H1 (cell line): ENCODE measurements at regions not wholly inside any gene's neighbourhood (a gene's known extent, or its start where the extent isn't known, plus 50 kb on each side); places are given as distances from the start of the nearest gene placed in this dataset.

Experiments
- CTCF ChIA-PET: fragments of 300-600 bp; sonication (Branson Sonifier 250); formaldehyde crosslinking; loops from one replicate; lab custom pipeline; 2021; ENCODE audit not compliant: partially characterized antibody; lab: Charles Lee
- POLR2A ChIA-PET: fragments of 300-600 bp; sonication (Branson Sonifier 250); formaldehyde crosslinking; loops from one replicate; lab custom pipeline; 2021; ENCODE audit warnings: inconsistent platforms; ENCODE audit not compliant: partially characterized antibody; lab: Charles Lee
- DNase-seq, 2 experiments: peaks; one replicate each; pipeline versions ENCODE4 v3.0.0 to v3.0.0-alpha.2; 2010 to 2022; ENCODE audit warnings: low spot score in 2 of 2, low read depth in 1 of 2, mixed read lengths in 1 of 2
- FAIRE-seq: peaks from 2 replicates; lab custom pipeline; 2011; peaks lifted over from hg19 to GRCh38; lab: Jason Lieb, UNC
- H2AFZ ChIP-seq: 2 replicates; pipeline ENCODE4 v1.8.1; 2012; ENCODE audit warnings: low read length, inconsistent platforms
- H2AK5ac ChIP-seq: 2 replicates; pipeline ENCODE4 v1.6.1; 2013; ENCODE audit warnings: low read depth, low read length
- H2BK120ac ChIP-seq: replicated peaks from 2 replicates; pipeline ENCODE3; 2013; ENCODE audit warnings: low read depth, low read length, inconsistent platforms
- H2BK12ac ChIP-seq: 2 replicates; pipeline ENCODE4 v1.6.1; 2013; ENCODE audit warnings: low read depth, low read length
- H2BK15ac ChIP-seq: 2 replicates; pipeline ENCODE4 v1.6.1; 2013; ENCODE audit warnings: low read length
- H2BK20ac ChIP-seq: 2 replicates; pipeline ENCODE4 v1.6.1; 2013; ENCODE audit warnings: low read length
- H2BK5ac ChIP-seq: 2 replicates; pipeline ENCODE4 v1.6.1; 2013; ENCODE audit warnings: low read depth, low read length
- H3K14ac ChIP-seq: 2 replicates; pipeline ENCODE4 v1.6.1; 2013; ENCODE audit warnings: inconsistent platforms; ENCODE audit not compliant: insufficient read length
- H3K18ac ChIP-seq: 2 replicates; pipeline ENCODE4 v1.6.1; 2013; ENCODE audit warnings: low read length; ENCODE audit errors: extremely low read depth
- H3K23ac ChIP-seq: 2 replicates; pipeline ENCODE4 v1.6.1; 2013; ENCODE audit warnings: inconsistent platforms; ENCODE audit not compliant: insufficient read length
- H3K23me2 ChIP-seq: 2 replicates; pipeline ENCODE4 v1.6.1; 2013; ENCODE audit warnings: low read depth, low read length
- H3K27ac ChIP-seq: 2 replicates; pipeline ENCODE4 v1.6.1; 2011; ENCODE audit warnings: low read depth, low read length, inconsistent platforms
- H3K27me3 ChIP-seq, 4 experiments: replicated peaks in 1 of 4; 1 replicate in 1 of 4; 2 replicates in 3 of 4; pipeline versions ENCODE4 v1.6.1 to v1.8.1; 2011 to 2013; ENCODE audit warnings: low read length in 3 of 4, mild to moderate bottlenecking in 3 of 4, inconsistent platforms in 2 of 4, mixed read lengths in 2 of 4, moderate library complexity in 1 of 4; ENCODE audit not compliant: control insufficient read depth in 3 of 4, insufficient read depth in 3 of 4; ENCODE audit errors: extremely low read depth in 1 of 4
- H3K36me3 ChIP-seq, 4 experiments: 2 replicates each; pipeline versions ENCODE4 v1.6.1 to v1.8.1; 2011 to 2013; ENCODE audit warnings: mild to moderate bottlenecking in 4 of 4, low read length in 3 of 4, moderate library complexity in 2 of 4, control low read depth in 1 of 4, inconsistent platforms in 1 of 4; ENCODE audit not compliant: insufficient read depth in 4 of 4, control insufficient read depth in 2 of 4
- H3K4ac ChIP-seq: replicated peaks from 2 replicates; pipeline ENCODE3; 2013; ENCODE audit warnings: low read length, low read depth, mixed read lengths, inconsistent platforms; ENCODE audit not compliant: insufficient read length
- H3K4me1 ChIP-seq, 4 experiments: replicated peaks in 1 of 4; 1 replicate in 1 of 4; 2 replicates in 3 of 4; pipeline versions ENCODE4 v1.6.1 to v1.8.1; 2011 to 2013; ENCODE audit warnings: low read length in 3 of 4, inconsistent platforms in 2 of 4, mixed read lengths in 1 of 4; ENCODE audit not compliant: insufficient read depth in 4 of 4, control insufficient read depth in 3 of 4
- H3K4me2 ChIP-seq, 2 experiments: 2 replicates each; pipeline versions ENCODE4 v1.6.1 to v1.8.1; 2011 to 2013; ENCODE audit warnings: low read depth in 2 of 2, low read length in 2 of 2, control low read depth in 1 of 2, inconsistent platforms in 1 of 2, mild to moderate bottlenecking in 1 of 2; ENCODE audit not compliant: insufficient read depth in 1 of 2
- H3K4me3 ChIP-seq, 4 experiments: fragments of 200-600, 300-600 bp in 1 of 4; sonication (generic), shearing (Covaris generic), sonication (Bioruptor Twin) in 1 of 4; 2 replicates each; pipeline versions ENCODE4 v1.5.1 to v1.8.1; 2011 to 2016; ENCODE audit warnings: low read length in 4 of 4, low read depth in 3 of 4, control low read depth in 2 of 4, inconsistent platforms in 2 of 4, mild to moderate bottlenecking in 2 of 4, mixed read lengths in 1 of 4, moderate library complexity in 1 of 4; ENCODE audit not compliant: insufficient read depth in 2 of 4; ENCODE audit errors: extremely low read depth in 1 of 4
- H3K56ac ChIP-seq: replicated peaks from 2 replicates; pipeline ENCODE3; 2013; ENCODE audit warnings: low read depth, mild to moderate bottlenecking, mixed read lengths, low read length, inconsistent platforms; ENCODE audit not compliant: insufficient read length
- H3K79me1 ChIP-seq: 2 replicates; pipeline ENCODE4 v1.6.1; 2013; ENCODE audit warnings: low read depth, low read length, control low read depth
- H3K79me2 ChIP-seq, 2 experiments: 2 replicates each; pipeline versions ENCODE4 v1.6.1 to v1.8.1; 2012 to 2013; ENCODE audit warnings: low read length in 2 of 2, mild to moderate bottlenecking in 2 of 2, inconsistent platforms in 1 of 2; ENCODE audit not compliant: insufficient read depth in 2 of 2, control insufficient read depth in 1 of 2
- H3K9ac ChIP-seq, 4 experiments: replicated peaks in 1 of 4; 1 replicate in 1 of 4; 2 replicates in 3 of 4; pipeline versions ENCODE4 v1.6.1 to v1.8.1; 2011 to 2013; ENCODE audit warnings: low read depth in 3 of 4, low read length in 3 of 4, control low read depth in 2 of 4, mild to moderate bottlenecking in 2 of 4, moderate library complexity in 2 of 4, inconsistent platforms in 1 of 4; ENCODE audit errors: extremely low read depth in 1 of 4
- H3K9me3 ChIP-seq, 2 experiments: 2 replicates each; pipeline versions ENCODE4 v1.6.1 to v1.8.1; 2012 to 2013; ENCODE audit warnings: mild to moderate bottlenecking in 2 of 2, moderate library complexity in 2 of 2, control low read depth in 1 of 2, inconsistent platforms in 1 of 2, low read depth in 1 of 2, low read length in 1 of 2, mixed read lengths in 1 of 2; ENCODE audit not compliant: insufficient read depth in 2 of 2
- H4K20me1 ChIP-seq, 2 experiments: replicated peaks in 1 of 2; 2 replicates each; pipeline versions ENCODE3 to v1.8.1; 2011 to 2013; ENCODE audit warnings: inconsistent platforms in 2 of 2, low read length in 2 of 2, mild to moderate bottlenecking in 1 of 2; ENCODE audit not compliant: insufficient read depth in 2 of 2, control insufficient read depth in 1 of 2
- H4K5ac ChIP-seq: 2 replicates; pipeline ENCODE4 v1.6.1; 2013; ENCODE audit warnings: low read length, low read depth, mixed read lengths, inconsistent platforms; ENCODE audit not compliant: insufficient read length
- H4K8ac ChIP-seq: 2 replicates; pipeline ENCODE4 v1.8.0; 2013; ENCODE audit warnings: mild to moderate bottlenecking, moderate library complexity, low read length, inconsistent platforms; ENCODE audit not compliant: insufficient read depth; ENCODE audit errors: extremely low read depth
- H4K91ac ChIP-seq: replicated peaks from 2 replicates; pipeline ENCODE3; 2013; ENCODE audit warnings: low read length, mixed read lengths, inconsistent platforms; ENCODE audit not compliant: insufficient read length
- ATF3 ChIP-seq: IDR thresholded peaks from 2 replicates; pipeline ENCODE4 v1.6.1; 2011; ENCODE audit warnings: low read depth, mild to moderate bottlenecking, low read length; ENCODE audit not compliant: insufficient read depth
- EZH2 ChIP-seq: fragments of 200-600 bp; sonication (generic); IDR thresholded peaks from 2 replicates; pipeline ENCODE4 v1.7.1; 2012; ENCODE audit warnings: low read depth, mild to moderate bottlenecking, moderate library complexity, low read length, inconsistent platforms; ENCODE audit not compliant: severe bottlenecking
- GTF2F1 ChIP-seq: IDR thresholded peaks from 2 replicates; pipeline ENCODE4 v1.6.1; 2012; ENCODE audit warnings: low read depth, low read length, improper control_type of control experiment, borderline replicate concordance
- HDAC6 ChIP-seq: IDR thresholded peaks from one replicate; pipeline ENCODE4 v1.7.1; 2012; ENCODE audit warnings: low read depth, mild to moderate bottlenecking, inconsistent platforms, low read length, moderate library complexity
- JUND ChIP-seq: IDR thresholded peaks from 2 replicates; pipeline ENCODE4 v1.6.1; 2011; ENCODE audit warnings: mild to moderate bottlenecking, improper control_type of control experiment, low read length
- MAFK ChIP-seq: IDR thresholded peaks from 2 replicates; pipeline ENCODE4 v1.6.1; 2012; ENCODE audit warnings: low read depth, mild to moderate bottlenecking, improper control_type of control experiment, low read length
- NRF1 ChIP-seq: IDR thresholded peaks from 2 replicates; pipeline ENCODE4 v1.6.1; 2011; ENCODE audit warnings: mild to moderate bottlenecking, low read depth, low read length, improper control_type of control experiment
- POLR2AphosphoS5 ChIP-seq: IDR thresholded peaks from 2 replicates; pipeline ENCODE4 v1.6.1; 2011; ENCODE audit warnings: low read depth, low read length
- RAD21 ChIP-seq, 2 experiments: IDR thresholded peaks in 1 of 2; conservative IDR thresholded peaks in 1 of 2; 2 replicates each; pipeline ENCODE4 v1.6.1; 2011; ENCODE audit warnings: low read depth in 2 of 2, low read length in 2 of 2, improper control_type of control experiment in 1 of 2, inconsistent platforms in 1 of 2, mild to moderate bottlenecking in 1 of 2, moderate library complexity in 1 of 2
- RFX5 ChIP-seq: IDR thresholded peaks from 2 replicates; pipeline ENCODE4 v1.6.1; 2011; ENCODE audit warnings: low read depth, low read length, improper control_type of control experiment, borderline replicate concordance
- SIN3A ChIP-seq, 2 experiments: IDR thresholded peaks in 1 of 2; conservative IDR thresholded peaks in 1 of 2; 2 replicates each; pipeline ENCODE4 v1.6.1; 2011 to 2012; ENCODE audit warnings: low read length in 2 of 2, improper control_type of control experiment in 1 of 2, low read depth in 1 of 2, mild to moderate bottlenecking in 1 of 2
- TAF1 ChIP-seq: IDR thresholded peaks from 2 replicates; pipeline ENCODE4 v1.6.1; 2011; ENCODE audit warnings: mild to moderate bottlenecking, low read depth, low read length
- TEAD4 ChIP-seq: IDR thresholded peaks from 2 replicates; pipeline ENCODE4 v1.6.1; 2012; ENCODE audit warnings: low read depth, low read length, inconsistent platforms, mixed read lengths
- YY1 ChIP-seq: IDR thresholded peaks from 2 replicates; pipeline ENCODE4 v1.6.1; 2011; ENCODE audit warnings: low read depth, mild to moderate bottlenecking, low read length
- WGBS, 2 experiments: shearing (Covaris generic) in 1 of 2; methylation state at CpG; one replicate each; pipeline versions ENCODE4 v1.1.6 to v1.1.7; 2013 to 2015; ENCODE audit warnings: low lambda C conversion rate in 2 of 2, mixed read lengths in 2 of 2, inconsistent platforms in 1 of 2, low coverage in 1 of 2, missing lambda C conversion rate in 1 of 2; ENCODE audit not compliant: insufficient replicate concordance in 2 of 2, insufficient coverage in 1 of 2, insufficient read length in 1 of 2; ENCODE audit errors: extremely low coverage in 1 of 2, missing lambda C conversion rate in 1 of 2; 5-methylcytosine and 5-hydroxymethylcytosine counted together

- H2AK5ac ChIP-seq: no peak overlapping the region
- H4K5ac ChIP-seq: no peak overlapping the region
- no peaks in the 10 kb centered on the region for H3K36me3 ChIP-seq
- H2BK20ac ChIP-seq: no peak overlapping the region
- no peak overlapping the region for H3K18ac ChIP-seq
- no peak overlapping the region for H4K8ac ChIP-seq
- peaks cover 0 to 5% (median 0%) of the 10 kb centered on the region in 4 experiments; a peak in 1 of 7 replicates for H3K4me1 ChIP-seq
- no peaks in the 10 kb centered on the region for H3K23me2 ChIP-seq
- H2AFZ ChIP-seq: no peak overlapping the region
- H2BK15ac ChIP-seq: no peak overlapping the region
- no peak overlapping the region for H3K14ac ChIP-seq
- H3K23ac ChIP-seq: no peak overlapping the region
- H4K91ac ChIP-seq: peak overlapping the region; percentile 18
- H3K27ac ChIP-seq: no peak overlapping the region
- no peaks in the 10 kb centered on the region for H3K27me3 ChIP-seq
- H3K4ac ChIP-seq: no peak overlapping the region
- H2BK5ac ChIP-seq: no peak overlapping the region; the same call in 1 of the 2 replicates
- H3K4me3 ChIP-seq: no peak overlapping the region
- H2BK120ac ChIP-seq: no peak overlapping the region
- H2BK12ac ChIP-seq: no peak overlapping the region
- no peaks in the 10 kb centered on the region for H4K20me1 ChIP-seq
- no peaks in the 10 kb centered on the region for H3K79me2 ChIP-seq
- H3K9ac ChIP-seq: no peak overlapping the region
- FAIRE-seq (no peak), DNase-seq (no peak)
- H3K79me1 ChIP-seq: no peaks in the 10 kb centered on the region
- H3K4me2 ChIP-seq: no peak overlapping the region
- CTCF ChIA-PET: interaction anchor here (1.6 kb wide), 1 partner anchor 10 kb away, joined by 4 read pairs; no protein-coding TSS in a partner anchor
- H3K9me3 ChIP-seq: no peaks in the 10 kb centered on the region; a peak in 1 of 4 replicates
- H3K56ac ChIP-seq: no peak overlapping the region
- POLR2A ChIA-PET: no interaction called here
- 93% methylated on average over 6 of the region's 6 CpGs; no CpG with 5 or more reads in 1 of the 2 experiments for WGBS, 2 experiments
- no peak for TF ChIP-seq HDAC6
- TF ChIP-seq SIN3A (conservative IDR thresholded peaks at IDR 0.05 in 1 of 2, IDR thresholded peaks at IDR 0.05 in 1 of 2; ENCODE audit: low read depth in 1 of 2, low read length in 2 of 2): no peak
- no peak for TF ChIP-seq POLR2AphosphoS5
- TF ChIP-seq JUND: no peak
- TF ChIP-seq MAFK: no peak
- TF ChIP-seq RFX5: no peak
- no peak for TF ChIP-seq ATF3
- no peak for TF ChIP-seq YY1
- TF ChIP-seq TEAD4: no peak
- no peak for TF ChIP-seq GTF2F1
- TF ChIP-seq TAF1: no peak
- TF ChIP-seq EZH2: no peak
- no peak for TF ChIP-seq NRF1
- no peak for TF ChIP-seq RAD21 (IDR thresholded peaks at IDR 0.05 in 1 of 2, conservative IDR thresholded peaks at IDR 0.05 in 1 of 2; ENCODE audit: low read depth in 2 of 2, low read length in 2 of 2)
These were observed 284.1 kb upstream of the STT3B start for GRCh38 chr3:31248563-31248992.
